Activated T-cell treated with anti-CD3 and anti-CD28 coated beads for 4 hours (primary cell): ENCODE measurements at regions not wholly inside any gene's neighbourhood (a gene's known extent, or its start where the extent isn't known, plus 50 kb on each side); places are given as distances from the start of the nearest gene placed in this dataset.

ENCODE experiments used
- DNase-seq: peaks from one replicate; pipeline ENCODE4 v3.0.0-alpha.2; 2020

DNA sequence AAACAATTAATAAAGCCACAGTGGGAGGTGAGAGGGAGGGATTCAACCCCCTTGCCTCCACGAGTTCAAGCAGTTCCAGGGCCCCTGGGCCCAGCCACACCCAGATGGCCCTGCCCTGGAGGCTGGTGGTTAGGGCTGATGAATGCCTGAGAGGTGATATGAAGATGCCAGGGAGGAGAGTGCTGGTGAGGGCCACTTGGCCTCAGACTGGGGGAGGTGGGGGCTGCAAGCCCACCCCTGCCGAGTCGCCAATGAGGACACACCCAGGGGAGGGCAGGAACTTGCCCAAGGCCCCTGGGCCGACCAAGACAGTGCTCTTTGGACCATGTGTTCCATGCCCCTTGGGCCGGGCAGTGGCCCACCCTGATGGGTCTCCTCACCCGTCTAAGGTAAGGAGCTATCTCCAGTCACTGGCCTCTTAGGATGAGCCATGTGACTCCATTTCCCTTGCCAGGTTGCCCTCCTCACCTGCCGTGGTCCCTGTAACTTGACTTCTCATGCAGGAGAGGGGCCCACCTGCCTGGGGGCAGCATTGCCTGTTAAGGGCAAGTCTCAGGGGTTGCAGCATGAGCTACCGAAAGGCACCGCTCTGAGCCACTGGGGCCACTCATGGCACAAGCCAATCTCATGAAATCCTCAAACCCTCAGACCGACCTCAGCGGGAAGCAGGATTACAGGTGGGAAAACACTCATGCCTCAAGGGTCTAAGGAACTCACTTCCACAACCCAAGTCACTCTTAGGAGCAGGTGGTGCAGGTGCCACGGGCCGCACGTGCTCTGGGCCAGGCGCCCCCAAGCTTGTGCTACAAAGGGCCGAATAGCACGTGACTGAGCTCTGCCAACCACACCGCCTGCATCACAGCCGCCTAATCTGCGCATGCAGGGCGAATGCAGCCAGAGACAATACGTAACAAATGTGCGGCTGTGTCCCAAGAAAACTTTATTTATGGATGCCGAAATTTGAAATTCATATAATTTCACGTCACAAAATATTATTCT, 147.4 kb upstream of the MLN start:
- no peak for DNase-seq

DNA sequence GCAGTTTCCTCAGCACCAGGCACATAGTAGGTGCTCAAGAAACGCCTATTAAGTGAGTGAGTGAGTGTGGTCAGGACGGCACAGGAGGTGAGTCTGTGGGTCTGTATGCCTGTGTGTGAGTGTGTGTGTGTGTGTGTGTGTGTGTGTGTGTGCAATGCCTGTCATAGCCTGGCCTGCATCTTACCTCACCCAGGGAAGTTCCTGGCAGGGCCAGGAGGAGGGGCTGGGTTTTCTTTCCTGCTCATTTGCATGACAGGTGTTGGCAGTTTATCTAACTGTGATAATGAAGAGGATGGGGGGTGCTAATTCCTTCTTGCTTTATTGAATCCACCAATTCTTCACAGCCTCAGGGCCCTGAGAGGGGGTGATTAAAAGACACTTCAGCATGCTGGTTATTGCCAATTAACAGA, 146.7 kb upstream of the MLN start:
- DNase-seq: no peak

DNA sequence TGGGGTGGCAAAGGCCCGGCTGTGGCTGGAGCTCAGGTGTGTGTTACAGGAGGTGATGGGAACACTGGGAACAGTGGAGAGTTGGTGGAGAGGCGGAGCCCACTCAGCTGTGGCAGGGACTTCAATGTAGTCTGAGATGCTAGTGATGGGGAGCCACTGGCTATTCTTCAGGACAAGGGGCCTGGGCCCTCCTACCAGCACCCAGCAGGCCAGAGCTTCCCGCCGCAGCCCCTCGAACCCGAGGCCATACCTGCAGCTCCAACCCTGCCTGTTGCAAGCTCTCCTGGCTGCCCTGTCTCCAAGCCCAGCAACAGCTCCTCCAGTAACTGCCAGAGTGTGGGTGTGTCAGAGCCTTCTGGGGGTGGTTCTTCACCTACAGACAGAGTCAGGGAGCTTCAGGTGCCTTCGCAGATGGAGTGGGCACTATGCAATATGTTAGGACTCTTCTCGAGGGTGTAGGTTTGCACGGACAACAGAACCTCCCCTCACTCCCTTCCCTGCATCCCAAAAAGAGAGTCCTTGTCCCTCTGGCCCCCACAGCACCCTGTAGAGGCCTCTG, 146.2 kb upstream of the MLN start:
- DNase-seq: no peak

DNA sequence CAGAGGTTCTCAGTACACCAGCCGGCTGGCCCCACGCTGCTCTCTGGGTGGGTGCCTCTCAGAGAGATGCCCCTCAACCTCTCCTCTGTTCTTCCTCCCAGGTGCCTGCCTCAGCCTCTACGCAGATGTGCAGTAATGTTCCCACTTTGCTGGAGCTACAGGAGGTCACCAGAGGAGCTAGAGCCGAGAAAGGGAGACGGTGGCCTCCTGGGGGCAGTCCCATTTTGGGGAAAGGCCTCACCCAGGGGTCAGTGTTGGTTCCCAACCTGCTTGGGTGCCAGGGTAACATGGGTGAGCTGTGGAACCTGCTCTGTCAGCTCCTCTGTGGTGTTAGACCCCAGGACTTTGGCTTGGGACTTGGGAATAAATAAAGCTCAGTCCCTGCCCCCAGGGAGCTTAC, 145.3 kb upstream of the MLN start:
- no peak for DNase-seq

DNA sequence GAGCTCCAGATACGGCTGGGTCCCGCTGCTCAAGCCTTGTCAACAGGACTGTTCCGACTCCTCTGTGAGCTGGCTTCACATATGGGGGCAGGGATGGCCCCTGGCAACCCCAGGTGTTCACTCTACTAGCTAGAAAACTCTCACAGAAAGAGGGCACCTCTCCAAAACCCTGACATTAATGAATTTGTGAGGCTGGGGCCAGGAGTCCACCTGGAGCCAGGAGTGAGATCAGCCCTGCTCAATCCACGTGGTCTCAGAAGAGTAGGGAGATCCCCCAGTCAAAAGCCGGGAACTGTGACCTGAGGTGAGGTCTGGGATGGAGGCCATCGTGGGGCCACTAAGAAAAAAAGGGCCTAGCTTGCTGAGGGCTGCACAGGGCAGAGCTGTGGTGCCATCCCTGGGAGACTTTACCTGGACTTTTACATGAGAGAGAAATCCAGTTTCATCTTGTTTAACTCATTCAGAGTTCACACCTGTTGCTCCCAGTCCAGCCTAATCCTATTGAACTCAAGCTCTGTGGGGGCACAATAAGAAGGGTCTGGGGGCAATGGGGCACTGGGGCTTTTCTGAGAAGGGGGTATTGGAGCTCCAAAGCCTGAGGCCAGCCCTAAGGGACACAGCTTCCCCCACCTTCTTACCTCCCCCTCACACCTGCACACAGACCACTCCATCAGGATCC, 144.3 kb upstream of the MLN start:
- no peak for DNase-seq

DNA sequence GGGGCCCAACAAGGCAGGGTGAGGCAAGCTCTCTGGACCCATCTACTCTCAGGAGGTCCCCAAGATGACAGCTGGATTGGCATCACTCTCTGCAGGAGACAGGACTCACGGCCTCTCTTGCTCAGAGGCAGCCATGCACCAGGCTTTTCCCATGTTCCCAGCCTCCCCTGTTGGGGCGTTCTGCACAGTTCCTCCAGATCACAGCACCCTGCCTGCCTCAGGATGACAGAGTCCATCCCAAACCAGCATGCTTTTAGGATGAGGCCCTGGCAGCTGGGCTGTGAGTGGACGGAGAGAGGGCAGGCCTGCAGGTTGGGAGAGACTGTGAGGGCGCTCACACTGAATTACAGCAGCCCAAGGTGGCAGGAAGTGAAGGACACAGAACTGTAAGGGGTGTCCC, 143.2 kb upstream of the MLN start:
- DNase-seq: no peak

DNA sequence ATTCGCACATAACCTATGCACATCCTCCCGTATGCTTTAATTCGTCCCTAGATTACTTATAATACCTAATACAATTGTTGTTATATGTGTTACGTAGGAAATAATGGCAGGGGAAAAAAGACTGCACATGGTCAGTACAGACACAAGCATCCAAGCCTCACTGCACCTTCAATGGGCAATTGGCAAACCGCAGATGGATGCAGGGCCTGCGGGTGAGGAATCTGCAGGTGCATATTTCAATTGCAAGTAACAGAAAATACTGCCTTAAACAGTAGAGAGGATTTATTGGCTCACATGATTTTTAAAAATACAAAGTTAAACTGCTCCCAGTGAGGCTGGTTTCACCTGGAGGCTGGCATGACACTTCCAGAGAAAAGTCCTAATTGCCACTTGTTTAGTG, 142.1 kb upstream of the MLN start:
- no peak for DNase-seq

DNA sequence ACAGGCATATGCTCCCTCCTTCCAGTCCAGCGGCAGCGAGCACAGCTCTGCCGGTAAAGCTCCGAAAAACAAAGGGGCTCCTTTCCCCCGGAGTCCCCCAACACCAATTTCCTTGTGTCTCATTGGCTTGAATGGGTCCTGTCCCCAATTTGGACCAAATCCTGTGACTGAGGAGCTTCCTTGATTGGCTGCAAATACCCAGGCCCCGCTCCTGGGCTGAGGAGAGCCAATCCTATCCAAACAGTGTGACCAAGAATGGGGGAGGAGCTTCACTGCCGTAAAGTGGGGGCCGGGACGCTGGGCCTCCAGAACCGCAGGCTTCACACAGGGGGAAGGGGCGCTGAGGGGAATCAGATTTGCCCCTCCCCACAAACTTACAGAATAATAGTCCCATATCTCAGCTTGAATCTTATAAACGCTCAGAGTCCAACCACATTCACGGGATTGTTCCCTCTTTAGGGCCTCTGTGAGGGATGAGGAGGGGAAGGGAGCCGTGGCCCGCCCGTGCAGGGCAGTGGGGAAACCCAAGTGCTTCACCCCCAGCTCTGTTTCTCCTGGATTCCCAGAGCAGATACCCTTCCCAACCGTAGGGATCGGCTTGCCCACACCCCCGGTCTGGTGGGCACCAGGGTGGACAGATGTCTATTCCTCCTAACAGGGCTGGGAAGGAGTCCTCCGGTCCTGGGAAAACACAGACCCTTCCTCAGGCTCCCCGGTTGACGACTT, 141.0 kb upstream of the MLN start:
- no peak for DNase-seq

DNA sequence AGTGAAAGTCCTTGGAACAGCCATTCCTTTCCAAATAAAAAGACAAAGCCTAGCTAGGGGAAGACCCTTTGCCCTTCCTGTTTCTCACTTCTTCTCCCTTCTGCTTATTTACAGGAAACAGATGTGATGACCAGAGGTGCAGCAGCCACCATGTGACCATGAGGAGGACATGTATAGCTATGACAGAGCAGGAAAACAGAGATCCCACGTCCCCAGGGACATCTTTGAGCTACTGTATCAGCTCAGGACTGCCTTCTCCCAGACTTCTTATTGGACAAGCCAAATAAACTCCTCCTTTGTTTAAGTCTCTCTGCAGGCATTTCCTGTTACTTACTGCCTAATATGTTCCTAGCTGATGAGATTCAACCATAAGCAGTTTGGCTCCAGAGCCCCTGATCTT, 133.1 kb upstream of the MLN start:
- no peak for DNase-seq

DNA sequence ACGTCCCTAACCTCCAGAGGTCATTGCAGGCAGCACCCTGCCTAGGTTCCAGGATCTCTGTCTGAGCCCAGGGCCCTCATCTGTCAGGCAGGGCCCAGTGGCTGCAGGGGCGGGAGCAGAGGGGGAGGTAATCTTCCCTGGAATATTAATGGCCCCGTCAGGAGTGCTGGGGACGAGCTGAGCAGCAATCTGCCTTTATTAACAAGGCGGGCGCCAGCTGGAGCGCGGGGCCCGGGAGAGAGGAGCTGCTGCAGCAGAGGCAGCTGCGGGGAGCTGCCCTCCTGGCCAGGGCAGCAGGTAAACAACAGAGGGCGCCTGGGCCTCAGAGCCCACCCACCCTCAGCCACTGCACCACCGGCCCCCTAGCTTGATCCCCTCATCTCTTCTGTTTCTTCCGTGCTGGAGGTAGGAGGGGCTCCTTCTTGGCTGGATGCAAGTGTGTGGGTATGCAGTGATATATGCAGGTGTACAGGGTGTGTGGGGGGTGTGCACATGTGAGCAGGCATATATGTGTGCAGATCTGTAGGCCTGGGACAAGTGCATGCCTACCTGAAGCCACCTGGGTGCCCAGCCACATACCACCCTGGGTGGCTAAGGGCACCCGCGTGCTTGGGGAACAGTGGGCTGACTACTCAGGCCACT, 131.8 kb upstream of the MLN start:
- DNase-seq: no peak

DNA sequence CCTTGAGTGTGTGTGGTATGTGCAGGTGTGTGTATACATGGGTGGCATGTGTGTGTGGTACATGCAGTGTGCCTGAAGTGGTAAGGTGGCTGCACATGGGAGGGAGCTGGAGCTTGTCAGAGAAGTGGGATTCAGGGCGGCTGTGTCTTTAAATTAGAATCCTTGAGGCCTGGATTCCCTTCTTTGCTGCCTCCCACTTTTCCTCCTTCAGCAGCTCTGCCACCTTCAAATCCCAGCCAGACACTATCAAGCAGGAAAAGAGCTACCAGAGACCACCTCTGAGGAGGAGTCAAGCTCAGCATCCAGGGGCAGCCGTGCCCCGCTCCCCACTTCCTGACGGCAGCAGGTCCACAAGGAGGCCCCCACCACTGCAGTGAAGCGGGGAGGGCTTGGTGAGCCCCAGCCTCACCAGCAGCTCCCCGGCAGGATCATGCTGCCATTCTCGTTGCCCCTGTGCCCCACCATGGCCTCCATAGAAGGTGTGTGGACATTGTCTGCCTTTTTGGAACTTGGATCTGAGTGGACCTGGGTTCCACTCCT, 131.0 kb upstream of the MLN start:
- no peak for DNase-seq

DNA sequence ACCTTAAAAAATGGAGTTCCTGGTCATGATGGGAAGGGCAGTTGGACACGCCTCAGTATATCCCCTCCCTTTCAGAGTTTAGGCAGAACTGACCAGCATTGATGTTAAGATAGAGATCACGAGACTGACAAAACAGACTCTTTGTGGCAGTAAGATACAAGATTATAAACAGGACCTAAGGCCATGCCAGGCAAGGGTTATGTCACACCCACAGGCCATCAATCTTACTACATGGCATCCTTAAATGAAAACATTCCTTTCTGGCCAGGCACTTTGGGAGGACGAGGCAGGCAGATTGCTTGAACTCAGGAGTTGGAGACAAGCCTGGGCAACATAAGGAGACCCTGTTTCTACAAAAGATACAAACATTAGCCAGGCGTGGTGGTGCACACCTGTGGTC, 129.3 kb upstream of the MLN start:
- DNase-seq: no peak

DNA sequence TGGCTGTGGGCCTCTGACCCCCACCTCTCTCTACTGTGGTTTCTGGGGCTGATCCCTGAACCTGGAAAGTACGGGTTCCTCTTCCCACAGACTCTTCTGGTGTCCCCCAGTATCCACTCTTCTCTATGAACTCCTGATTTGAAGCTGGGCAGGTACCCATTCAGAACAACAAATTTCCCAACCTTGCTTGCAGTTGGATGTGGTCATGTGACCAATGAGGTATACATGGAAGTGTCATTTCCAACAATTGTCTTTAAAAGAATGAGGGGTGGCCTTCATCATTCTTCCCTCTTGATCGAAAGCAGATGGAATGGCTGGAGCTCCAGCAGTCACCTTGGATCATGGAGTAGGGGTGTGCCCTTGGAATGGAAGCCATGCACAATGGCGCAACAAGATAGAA, 128.0 kb upstream of the MLN start:
- no peak for DNase-seq

DNA sequence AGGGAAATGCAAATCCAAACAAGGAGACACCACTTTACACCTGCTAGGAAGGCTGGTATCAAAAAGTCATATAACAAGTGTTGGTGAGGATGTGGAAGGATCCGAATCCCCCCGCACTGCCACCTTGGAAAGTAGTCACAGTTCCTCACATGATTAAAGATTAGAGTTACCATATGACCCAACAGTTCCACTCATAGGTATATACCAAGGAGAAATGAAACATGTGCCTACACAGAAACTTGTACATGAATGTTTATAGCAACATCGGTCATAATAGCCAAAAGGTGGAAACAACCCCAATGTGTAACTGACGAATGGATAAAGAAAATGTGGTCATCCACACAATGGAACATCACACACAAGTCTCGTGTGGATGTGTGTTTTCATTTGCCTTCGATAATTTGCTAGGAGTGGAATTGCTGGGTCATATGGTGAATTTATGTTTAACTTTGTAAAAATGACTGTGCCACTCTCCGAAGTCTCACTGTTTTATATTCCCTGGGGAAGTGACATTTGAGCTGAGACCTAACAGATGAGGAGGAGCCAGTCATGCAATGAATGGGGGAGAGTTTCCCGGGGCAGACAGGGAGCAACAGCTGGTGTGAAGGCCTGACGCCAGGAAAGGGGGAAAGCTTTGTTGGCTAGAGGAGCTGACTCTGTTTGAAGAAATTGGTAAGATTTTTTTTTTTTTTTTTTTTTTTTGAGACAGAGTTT, 125.9 kb upstream of the MLN start:
- no peak for DNase-seq

DNA sequence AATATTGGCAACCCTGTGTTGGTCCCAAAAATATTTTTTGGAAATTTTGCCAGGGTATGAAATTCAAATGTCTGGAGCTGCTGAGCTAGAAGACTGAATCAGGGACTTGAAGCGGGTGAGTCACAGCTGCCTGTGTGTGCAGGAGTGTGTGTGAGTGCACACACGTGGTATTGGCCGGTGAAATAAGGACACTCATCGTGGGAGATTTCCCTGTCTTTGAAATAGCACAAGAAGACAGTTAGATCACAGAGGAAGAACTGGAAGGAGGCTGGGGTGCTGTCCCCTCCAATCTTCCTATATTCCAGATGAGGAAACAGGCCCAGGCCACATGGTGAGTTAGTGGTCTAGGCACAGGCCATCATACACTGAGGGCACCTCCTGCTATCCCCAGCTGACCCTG, 123.8 kb upstream of the MLN start:
- DNase-seq: no peak

DNA sequence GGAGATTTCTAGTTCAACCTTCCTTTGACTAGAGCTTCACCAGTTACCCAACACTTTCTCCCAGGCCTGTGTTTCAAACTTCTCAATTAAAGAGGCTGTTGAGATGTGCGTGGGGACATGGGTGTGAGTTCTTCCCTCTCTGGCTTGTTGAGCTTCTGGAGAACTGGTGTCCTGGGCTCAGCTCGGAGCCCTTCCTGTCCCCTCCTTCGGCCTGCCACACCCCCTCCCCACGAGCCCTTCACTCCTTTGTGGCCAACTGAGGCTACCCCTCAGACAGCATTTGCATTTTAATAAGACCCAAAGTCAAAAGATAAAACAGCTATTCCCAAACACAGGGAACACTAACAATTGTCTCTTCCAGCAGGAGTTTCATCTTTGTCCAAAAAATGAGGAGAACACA, 123.3 kb upstream of the MLN start:
- DNase-seq: no peak

DNA sequence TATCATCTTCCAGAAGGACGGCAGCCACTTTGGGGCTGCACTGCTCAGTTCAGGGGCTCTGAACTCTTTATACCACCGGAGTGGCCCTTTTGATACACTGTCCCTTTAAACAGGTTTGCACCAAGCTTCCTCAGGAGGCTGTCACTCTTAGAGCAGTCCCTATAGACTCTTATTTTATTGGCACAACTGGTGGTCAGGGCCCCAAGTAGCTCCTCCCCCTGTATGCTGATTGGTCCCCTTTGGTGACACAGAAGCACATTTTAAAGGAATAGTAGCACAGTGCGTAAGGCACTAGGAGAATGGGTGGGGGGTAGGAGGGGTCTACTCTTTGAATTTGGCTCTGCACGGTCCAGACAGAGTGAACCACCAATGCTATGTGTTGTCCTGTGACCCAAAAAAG, 122.6 kb upstream of the MLN start:
- no peak for DNase-seq

DNA sequence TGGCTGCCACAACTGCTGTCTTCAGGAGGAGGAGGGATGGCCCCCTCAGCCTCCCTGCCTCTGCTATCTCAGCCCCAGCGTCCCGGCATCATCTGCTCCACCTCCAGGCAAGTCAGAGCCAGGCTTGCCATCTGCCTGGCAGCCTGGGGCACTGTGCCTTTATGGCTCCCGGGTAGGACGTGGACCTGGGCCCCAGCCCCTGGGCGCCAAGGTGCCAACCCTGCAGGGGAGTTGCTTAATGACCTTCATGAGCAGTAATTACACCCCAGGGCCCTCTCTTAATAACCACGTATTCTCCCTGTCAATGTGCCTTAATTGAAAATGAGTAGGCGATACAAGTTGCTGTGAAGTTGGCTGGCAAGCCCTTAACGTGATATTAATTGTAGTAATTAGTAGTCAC, 122.1 kb upstream of the MLN start:
- DNase-seq: no peak

DNA sequence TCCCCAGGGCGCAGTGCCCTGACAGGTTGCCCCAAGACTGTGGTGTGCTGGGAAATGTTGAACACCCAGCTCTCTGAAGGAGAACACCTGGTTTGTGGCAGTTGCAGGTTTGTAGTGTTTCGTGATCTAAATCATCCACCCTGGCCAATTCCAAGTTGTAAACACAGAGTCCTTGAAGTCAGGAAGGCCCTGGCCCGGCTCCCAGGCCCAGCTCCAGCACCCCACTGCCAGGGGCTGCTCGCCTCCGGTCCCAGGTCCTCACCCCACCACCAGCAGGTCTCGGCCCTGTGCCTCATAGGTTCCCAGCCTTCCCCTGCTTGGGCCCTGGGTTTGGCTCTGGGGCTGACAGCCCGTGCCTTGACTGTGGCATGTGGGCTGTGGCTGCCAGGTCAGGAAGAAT, 121.4 kb upstream of the MLN start:
- no peak for DNase-seq

DNA sequence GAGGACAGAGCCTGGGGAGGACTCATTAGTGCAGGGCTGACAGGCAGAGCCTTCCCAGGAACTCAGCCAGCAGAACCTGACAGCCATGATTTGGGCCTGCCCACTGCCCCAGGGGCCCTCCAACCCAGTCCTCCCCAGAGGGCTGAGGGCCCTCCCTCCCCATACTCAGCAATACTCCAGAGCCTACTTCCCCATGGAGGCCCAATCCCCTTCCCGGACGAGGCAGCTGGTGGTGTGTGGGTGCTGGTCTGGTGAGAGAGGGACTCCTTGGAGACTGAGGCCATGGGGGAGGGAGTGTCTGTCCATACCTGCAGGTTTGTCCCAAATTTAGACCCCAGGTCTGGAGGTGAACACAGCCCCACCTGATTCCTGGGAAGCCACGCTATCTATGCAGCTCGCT, 120.9 kb upstream of the MLN start:
- DNase-seq: no peak

DNA sequence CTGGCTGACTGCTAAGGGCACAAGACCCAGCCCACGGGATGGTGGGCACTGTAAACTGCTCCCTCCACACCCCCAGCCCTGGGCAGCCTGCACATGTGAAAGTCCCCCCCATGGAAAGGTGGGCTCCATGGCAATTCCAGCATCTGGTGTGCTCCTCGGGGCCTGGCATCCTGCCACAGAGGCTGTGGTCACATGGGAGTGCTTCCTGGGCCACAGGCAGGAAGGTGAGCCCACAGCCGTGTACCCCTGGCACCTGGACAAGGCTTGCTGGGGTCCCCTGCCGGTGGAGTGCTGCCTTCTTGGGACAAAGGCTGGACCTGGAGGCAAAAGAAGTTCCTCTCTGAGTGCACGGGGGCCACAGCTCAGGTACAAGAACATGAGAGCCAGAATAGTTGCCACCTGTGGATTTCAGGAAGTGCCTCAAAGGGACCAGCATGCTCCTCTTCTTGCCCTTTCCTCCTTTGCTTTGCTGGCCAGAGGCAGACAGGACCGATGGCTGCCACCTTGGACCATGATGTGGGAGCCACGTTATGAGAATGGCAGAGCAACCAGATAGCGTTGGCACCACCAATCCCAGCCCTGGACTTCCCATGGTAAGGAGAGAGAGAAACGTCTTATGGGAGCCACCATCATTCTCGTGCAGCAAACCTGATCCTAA, 120.2 kb upstream of the MLN start:
- no peak for DNase-seq
